ENCODE measurements at regions not wholly inside any gene's neighbourhood (a gene's known extent, or its start where the extent isn't known, plus 50 kb on each side); places are given as distances from the start of the nearest gene placed in this dataset.

DNA sequence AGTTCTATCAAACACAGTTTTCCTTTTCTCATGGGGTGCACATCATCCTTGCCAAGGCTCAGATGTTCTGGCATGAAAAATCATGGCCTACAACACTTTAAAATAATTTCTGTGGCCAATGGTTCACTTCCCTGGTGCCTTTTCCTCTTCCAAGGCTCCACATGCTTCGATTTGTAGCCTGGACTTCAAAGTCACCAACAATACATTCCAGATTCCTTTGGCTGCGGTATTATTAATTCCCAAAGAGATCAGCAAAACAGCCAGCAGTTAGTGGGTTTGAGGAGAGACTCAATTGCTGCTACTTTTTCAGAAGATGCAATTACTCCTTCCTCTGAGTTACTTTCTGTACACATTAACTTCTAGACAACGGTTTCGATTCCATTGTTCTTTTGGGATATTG lies 80.3 kb upstream of the CCDC80 start:
- DNase-seq: no peak
- CTCF ChIA-PET: no interaction called here
- Histone ChIP-seq H4K20me1 (ENCODE audit: low read length) (no peaks in the 10 kb centered on the region), H3K4me2 (ENCODE audit: low read length) (no peak overlapping the region), H3K27me3 (ENCODE audit: low read length) (no peaks in the 10 kb centered on the region), H3K4me3 (ENCODE audit: low read length) (no peak overlapping the region), H2AFZ (ENCODE audit: low read length) (no peak overlapping the region), H3K9ac (ENCODE audit: low read length) (no peak overlapping the region), H3K27ac (ENCODE audit: low read length) (no peak overlapping the region), H3K79me2 (ENCODE audit: low read length) (no peaks in the 10 kb centered on the region), H3K4me1 (ENCODE audit: insufficient read depth, low read length) (no peaks in the 10 kb centered on the region), H3K9me3 (ENCODE audit: low read length) (no peaks in the 10 kb centered on the region), H3K9me2 (replicated peaks; ENCODE audit: low read length) (no peaks in the 10 kb centered on the region), H3K36me3 (ENCODE audit: low read depth, low read length) (no peaks in the 10 kb centered on the region), H3F3A (ENCODE audit: low read length, unreplicated experiment) (no peaks in the 10 kb centered on the region)
- POLR2A ChIA-PET (ENCODE audit: unreplicated experiment): no interaction called here
- TF ChIP-seq CTCF (conservative IDR thresholded peaks at IDR 0.05; ENCODE audit: low read depth, low read length) (no peak), EZH2phosphoT487 (IDR thresholded peaks at IDR 0.05; ENCODE audit: borderline replicate concordance, low read length) (no peak), EZH2 (IDR thresholded peaks at IDR 0.05; ENCODE audit: low read length, unreplicated experiment) (no peak)
- intact Hi-C loops (cut with micrococcal nuclease): no loop called here
- ATAC-seq: no peak
- BruUV-seq (replicated peaks): no TSS peak

- Histone ChIP-seq H3K4me1 (ENCODE audit: insufficient read depth, low read length) (no peaks in the 10 kb centered on the region), H3K27ac (ENCODE audit: low read length) (no peak overlapping the region), H3K4me2 (ENCODE audit: low read length) (no peak overlapping the region), H3K27me3 (ENCODE audit: low read length) (no peaks in the 10 kb centered on the region), H3F3A (ENCODE audit: low read length, unreplicated experiment) (no peaks in the 10 kb centered on the region), H4K20me1 (ENCODE audit: low read length) (no peaks in the 10 kb centered on the region), H3K36me3 (ENCODE audit: low read depth, low read length) (no peaks in the 10 kb centered on the region), H3K9me2 (replicated peaks; ENCODE audit: low read length) (no peaks in the 10 kb centered on the region), H3K79me2 (ENCODE audit: low read length) (no peaks in the 10 kb centered on the region), H3K9me3 (ENCODE audit: low read length) (no peaks in the 10 kb centered on the region), H3K4me3 (ENCODE audit: low read length) (no peak overlapping the region), H3K9ac (ENCODE audit: low read length) (no peak overlapping the region), H2AFZ (ENCODE audit: low read length) (no peak overlapping the region)
- ATAC-seq (no peak), DNase-seq (no peak)
- ChIA-PET POLR2A (ENCODE audit: unreplicated experiment) (no interaction called here), CTCF (no interaction called here)
- no peak for TF ChIP-seq EZH2 (IDR thresholded peaks at IDR 0.05; ENCODE audit: low read length, unreplicated experiment)
- no peak for TF ChIP-seq CTCF (conservative IDR thresholded peaks at IDR 0.05; ENCODE audit: low read depth, low read length)
- TF ChIP-seq EZH2phosphoT487 (IDR thresholded peaks at IDR 0.05; ENCODE audit: borderline replicate concordance, low read length): no peak
- intact Hi-C loops (cut with micrococcal nuclease): no loop called here
- no TSS peak for BruUV-seq (replicated peaks)
Observed at GRCh38 chr3:112718967-112719366, 78.0 kb upstream of the CCDC80 start.

DNA sequence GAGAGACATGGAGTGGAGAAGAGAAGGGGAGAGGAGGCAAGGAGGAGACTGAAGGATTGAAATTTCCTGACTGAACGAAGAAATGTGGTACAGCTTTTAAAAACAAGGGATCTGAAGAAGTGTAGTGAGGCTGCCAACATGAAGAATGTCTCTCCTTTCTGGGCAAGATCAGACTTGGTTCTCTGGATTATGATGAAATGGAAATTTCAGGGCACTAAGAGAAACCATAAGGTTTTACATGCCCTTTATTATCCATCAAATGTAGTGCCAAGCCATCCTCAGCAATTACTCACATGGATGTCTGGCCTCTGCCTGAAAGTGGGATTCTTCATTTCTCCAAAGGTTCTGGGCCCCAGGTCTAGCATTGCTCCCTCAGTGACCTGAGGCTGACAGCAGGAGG lies 77.6 kb upstream of the CCDC80 start:
- intact Hi-C loops (cut with micrococcal nuclease): no loop called here
- no peaks in the 10 kb centered on the region for H3K36me3 ChIP-seq (ENCODE audit: low read depth, low read length)
- H3K27ac ChIP-seq (ENCODE audit: low read length): no peak overlapping the region
- H3K9ac ChIP-seq (ENCODE audit: low read length): no peak overlapping the region
- no peaks in the 10 kb centered on the region for H4K20me1 ChIP-seq (ENCODE audit: low read length)
- TF ChIP-seq EZH2 (IDR thresholded peaks at IDR 0.05; ENCODE audit: low read length, unreplicated experiment) (no peak), CTCF (conservative IDR thresholded peaks at IDR 0.05; ENCODE audit: low read depth, low read length) (no peak), EZH2phosphoT487 (IDR thresholded peaks at IDR 0.05; ENCODE audit: borderline replicate concordance, low read length) (no peak)
- no peak overlapping the region for H3K4me3 ChIP-seq (ENCODE audit: low read length)
- H2AFZ ChIP-seq (ENCODE audit: low read length): no peak overlapping the region
- ChIA-PET CTCF (no interaction called here), POLR2A (ENCODE audit: unreplicated experiment) (no interaction called here)
- H3K27me3 ChIP-seq (ENCODE audit: low read length): no peaks in the 10 kb centered on the region
- no peak overlapping the region for H3K4me2 ChIP-seq (ENCODE audit: low read length)
- DNase-seq: no peak
- H3K9me3 ChIP-seq (ENCODE audit: low read length): no peaks in the 10 kb centered on the region
- ATAC-seq: no peak
- no peaks in the 10 kb centered on the region for H3K4me1 ChIP-seq (ENCODE audit: insufficient read depth, low read length)
- no peaks in the 10 kb centered on the region for H3F3A ChIP-seq (ENCODE audit: low read length, unreplicated experiment)
- no peaks in the 10 kb centered on the region for H3K79me2 ChIP-seq (ENCODE audit: low read length)
- no peaks in the 10 kb centered on the region for H3K9me2 ChIP-seq (replicated peaks; ENCODE audit: low read length)
- no TSS peak for BruUV-seq (replicated peaks)
